Skeletal muscle cell (primary cell): ENCODE measurements at regions not wholly inside any gene's neighbourhood (a gene's known extent, or its start where the extent isn't known, plus 50 kb on each side); places are given as distances from the start of the nearest gene placed in this dataset.
"Not testable (repeated sequence)": the region's sequence is repeated elsewhere in the genome, so short reads cannot be mapped to it uniquely, and the experiment has no call there.

ENCODE experiments used
- DNase-seq: peaks from one replicate; pipeline ENCODE4 v3.0.0-alpha.2; 2010; ENCODE audit warnings: low read depth
- H3K4me3 ChIP-seq: 2 replicates; pipeline ENCODE4 v1.5.1; 2011; ENCODE audit warnings: low read depth, mild to moderate bottlenecking, control low read depth, low read length, moderate library complexity

- not testable (repeated sequence) for H3K4me3 ChIP-seq, DNase-seq
Measured at GRCh38 chr6:26795474-26796307, 136.1 kb upstream of the ZNF322 start.

GRCh38 chr6:26799903-26800633, 140.5 kb upstream of the ZNF322 start:
- H3K4me3 ChIP-seq, DNase-seq: not testable (repeated sequence)

GRCh38 chr6:26803762-26804161, 144.2 kb upstream of the ZNF322 start:
- not testable (repeated sequence) for H3K4me3 ChIP-seq, DNase-seq

- H3K4me3 ChIP-seq, DNase-seq: not testable (repeated sequence)
Measured at GRCh38 chr6:26811486-26812116, 152.1 kb upstream of the ZNF322 start.

- H3K4me3 ChIP-seq, DNase-seq: not testable (repeated sequence)
Measured at GRCh38 chr6:26818640-26819225, 159.2 kb upstream of the ZNF322 start.

- DNase-seq, H3K4me3 ChIP-seq: not testable (repeated sequence)
Measured at GRCh38 chr6:26827965-26828364, 168.4 kb upstream of the ZNF322 start.

- not testable (repeated sequence) for H3K4me3 ChIP-seq, DNase-seq
Measured at GRCh38 chr6:26829480-26829879, 169.9 kb upstream of the ZNF322 start.

GRCh38 chr6:26830992-26831391, 171.4 kb upstream of the ZNF322 start:
- DNase-seq, H3K4me3 ChIP-seq: not testable (repeated sequence)

- not testable (repeated sequence) for H3K4me3 ChIP-seq, DNase-seq
Measured at GRCh38 chr6:26835707-26836106, 176.2 kb upstream of the ZNF322 start.

- DNase-seq, H3K4me3 ChIP-seq: not testable (repeated sequence)
Measured at GRCh38 chr6:26836657-26837056, 177.1 kb upstream of the ZNF322 start.

- not testable (repeated sequence) for H3K4me3 ChIP-seq, DNase-seq
Measured at GRCh38 chr6:26844823-26845222, 185.3 kb upstream of the ZNF322 start.

GRCh38 chr6:26857289-26857688, 197.7 kb upstream of the ZNF322 start:
- DNase-seq, H3K4me3 ChIP-seq: not testable (repeated sequence)

GRCh38 chr6:26859067-26859770, 199.7 kb upstream of the ZNF322 start:
- H3K4me3 ChIP-seq, DNase-seq: not testable (repeated sequence)

- not testable (repeated sequence) for DNase-seq, H3K4me3 ChIP-seq
Measured at GRCh38 chr6:26859771-26860163, 200.2 kb upstream of the ZNF322 start.

GRCh38 chr6:26861913-26862312, 202.4 kb upstream of the ZNF322 start:
- not testable (repeated sequence) for H3K4me3 ChIP-seq, DNase-seq

- H3K4me3 ChIP-seq, DNase-seq: not testable (repeated sequence)
Measured at GRCh38 chr6:26863641-26864040, 204.1 kb upstream of the ZNF322 start.

GRCh38 chr6:26898785-26899184, 239.2 kb upstream of the ZNF322 start:
- H3K4me3 ChIP-seq, DNase-seq: not testable (repeated sequence)

GRCh38 chr6:26924206-26924605, 264.7 kb upstream of the ZNF322 start:
- H3K4me3 ChIP-seq: not testable (repeated sequence)
- peak; percentile 20 for DNase-seq

- H3K4me3 ChIP-seq, DNase-seq: not testable (repeated sequence)
Measured at GRCh38 chr6:26928190-26928589, 268.6 kb upstream of the ZNF322 start.
